Kidney epithelial cell (primary cell): ENCODE measurements at regions not wholly inside any gene's neighbourhood (a gene's known extent, or its start where the extent isn't known, plus 50 kb on each side); places are given as distances from the start of the nearest gene placed in this dataset.

Experiments used
- DNase-seq: peaks from one replicate; pipeline ENCODE4 v3.0.0-alpha.2; 2010; ENCODE audit warnings: low read depth
- H3K27me3 ChIP-seq: 2 replicates; pipeline ENCODE4 v1.6.0; 2011; ENCODE audit warnings: low read length; ENCODE audit not compliant: control insufficient read depth, insufficient read depth
- H3K36me3 ChIP-seq: 2 replicates; pipeline ENCODE4 v1.5.1; 2011; ENCODE audit warnings: low read length; ENCODE audit not compliant: control insufficient read depth, insufficient read depth
- H3K4me3 ChIP-seq: 2 replicates; pipeline ENCODE4 v1.5.1; 2011; ENCODE audit warnings: low read depth, mild to moderate bottlenecking, control low read depth, low read length
- CTCF ChIP-seq: IDR thresholded peaks from 2 replicates; pipeline ENCODE4 v1.5.1; 2011; ENCODE audit warnings: mild to moderate bottlenecking, moderate library complexity, low read length, control low read depth, inconsistent platforms; ENCODE audit not compliant: insufficient read depth, poor library complexity, severe bottlenecking

- TF ChIP-seq CTCF: no peak
- Histone ChIP-seq H3K36me3 (no peaks in the 10 kb centered on the region), H3K4me3 (no peak overlapping the region), H3K27me3 (no peaks in the 10 kb centered on the region)
- no peak for DNase-seq
Observed at GRCh38 chr2:40831321-40831873, 379.5 kb upstream of the SLC8A1 start.

GRCh38 chr2:40841856-40842255, 390.0 kb upstream of the SLC8A1 start:
- no peak overlapping the region for H3K4me3 ChIP-seq
- no peak for DNase-seq
- no peaks in the 10 kb centered on the region for H3K36me3 ChIP-seq
- no peak for TF ChIP-seq CTCF
- H3K27me3 ChIP-seq: no peaks in the 10 kb centered on the region

- H3K27me3 ChIP-seq: no peaks in the 10 kb centered on the region
- DNase-seq: no peak
- no peak for TF ChIP-seq CTCF
- no peak overlapping the region for H3K4me3 ChIP-seq
- no peaks in the 10 kb centered on the region for H3K36me3 ChIP-seq
Observed at GRCh38 chr2:40844353-40845277, 392.7 kb upstream of the SLC8A1 start.

GRCh38 chr2:40851661-40852060, 399.8 kb upstream of the SLC8A1 start:
- Histone ChIP-seq H3K27me3 (no peaks in the 10 kb centered on the region), H3K36me3 (no peaks in the 10 kb centered on the region), H3K4me3 (no peak overlapping the region)
- no peak for TF ChIP-seq CTCF
- peak; percentile 37 for DNase-seq

GRCh38 chr2:40859617-40860016, 407.7 kb upstream of the SLC8A1 start:
- no peak for TF ChIP-seq CTCF
- no peak for DNase-seq
- Histone ChIP-seq H3K27me3 (no peaks in the 10 kb centered on the region), H3K4me3 (no peak overlapping the region), H3K36me3 (no peaks in the 10 kb centered on the region)
